ENCODE measurements at regions not wholly inside any gene's neighbourhood (a gene's known extent, or its start where the extent isn't known, plus 50 kb on each side); places are given as distances from the start of the nearest gene placed in this dataset.
"Not testable (repeated sequence)": the region's sequence is repeated elsewhere in the genome, so short reads cannot be mapped to it uniquely, and the experiment has no call there.

DNA sequence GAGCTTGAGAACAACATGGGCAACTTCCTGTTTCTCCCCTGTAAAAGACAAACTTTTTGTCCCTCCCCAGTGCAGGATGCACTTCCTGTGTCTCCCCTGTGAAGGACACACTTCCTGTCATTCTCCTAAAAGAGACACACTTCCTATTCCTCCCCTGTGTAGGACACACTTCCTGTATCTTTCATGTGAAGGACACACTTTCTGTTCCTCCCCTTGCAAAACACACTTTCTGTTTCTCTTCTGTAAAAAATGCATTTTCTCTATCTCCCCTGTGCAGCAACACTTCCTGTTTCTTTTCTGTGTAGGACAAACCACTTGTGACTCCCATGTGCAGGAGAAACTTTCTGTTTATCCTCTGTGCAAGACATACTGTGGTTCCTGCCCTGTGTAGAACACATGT lies 488.6 kb upstream of the USP9Y start:
- DNase-seq, result no peak

DNA sequence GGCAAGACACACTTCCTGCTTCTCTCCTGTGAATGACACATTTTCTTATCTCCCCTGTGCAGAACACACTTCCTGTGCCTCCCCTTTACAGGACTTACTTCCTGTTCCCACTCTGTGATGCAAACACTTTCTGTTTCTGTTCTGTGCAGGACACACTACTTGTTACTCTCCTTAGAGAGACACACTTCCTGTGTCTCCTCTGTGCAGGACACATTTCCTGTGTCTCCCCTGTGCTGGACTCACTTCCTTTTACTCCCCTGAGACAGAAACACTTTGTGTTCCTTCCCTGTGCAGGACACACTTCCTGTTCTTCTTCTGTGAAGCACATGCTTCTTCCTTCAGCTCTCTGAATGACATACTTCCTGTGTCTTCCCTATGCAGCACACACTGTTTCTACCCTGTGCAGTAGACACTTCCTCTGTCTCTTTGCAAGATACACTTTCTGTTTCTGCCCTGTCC lies 485.4 kb upstream of the USP9Y start:
- no peak for DNase-seq

DNA sequence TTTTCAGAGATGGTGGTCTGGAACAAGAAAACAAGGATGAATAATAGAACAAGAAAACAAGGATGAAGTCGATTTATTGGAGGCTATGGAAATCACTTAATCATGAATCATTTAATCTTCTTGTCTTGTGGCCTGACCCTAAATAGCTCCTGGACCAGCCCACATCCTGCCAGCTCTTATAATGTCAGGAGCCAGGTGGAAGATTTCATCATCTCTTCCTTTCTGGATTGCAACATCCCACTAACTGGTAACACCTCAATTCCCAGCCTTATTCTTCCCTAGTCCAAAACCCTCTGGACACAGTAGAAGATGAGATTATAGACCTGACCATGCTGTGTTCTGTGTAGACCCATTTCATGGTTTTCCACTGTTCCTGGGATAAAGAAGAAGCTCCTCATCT lies 470.1 kb upstream of the USP9Y start:
- no peak for DNase-seq

DNA sequence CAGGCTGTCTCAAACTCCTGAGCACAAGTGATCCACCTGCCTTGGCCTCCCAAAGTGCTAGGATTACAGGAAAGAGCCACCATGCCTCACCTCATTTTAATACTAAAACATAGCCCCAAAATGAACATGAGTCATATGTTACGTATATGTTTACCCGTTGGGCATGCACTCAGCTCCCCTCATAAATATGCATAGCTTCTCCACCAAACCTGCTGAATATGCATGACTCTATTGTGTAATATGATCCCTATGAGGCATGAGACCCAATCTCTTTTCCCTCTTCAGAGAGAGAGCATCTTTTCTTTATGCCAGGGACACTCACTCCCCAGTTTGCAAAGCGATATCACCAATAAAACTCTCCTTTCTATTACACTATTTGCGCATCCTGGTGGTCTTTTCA lies 464.6 kb upstream of the USP9Y start:
- DNase-seq, result no peak

DNA sequence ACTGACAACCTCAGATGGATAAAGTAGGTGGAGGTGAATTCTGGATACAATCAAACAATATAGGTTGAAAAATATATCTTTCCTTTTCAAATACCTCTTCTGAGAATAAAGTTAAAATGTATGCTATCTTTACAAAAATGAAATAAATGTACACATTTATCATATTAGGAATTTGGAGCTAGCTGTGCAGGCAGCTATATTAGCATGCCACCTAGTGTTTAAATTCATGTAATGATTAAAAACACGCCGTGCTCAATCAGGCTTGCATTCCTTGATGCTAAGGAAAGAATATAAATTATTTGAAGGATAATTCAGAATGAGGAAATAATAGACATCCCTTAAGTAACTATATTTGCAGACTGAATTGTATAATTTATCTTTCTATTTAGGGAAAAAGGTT lies 460.7 kb upstream of the USP9Y start:
- not testable (repeated sequence) for DNase-seq

DNA sequence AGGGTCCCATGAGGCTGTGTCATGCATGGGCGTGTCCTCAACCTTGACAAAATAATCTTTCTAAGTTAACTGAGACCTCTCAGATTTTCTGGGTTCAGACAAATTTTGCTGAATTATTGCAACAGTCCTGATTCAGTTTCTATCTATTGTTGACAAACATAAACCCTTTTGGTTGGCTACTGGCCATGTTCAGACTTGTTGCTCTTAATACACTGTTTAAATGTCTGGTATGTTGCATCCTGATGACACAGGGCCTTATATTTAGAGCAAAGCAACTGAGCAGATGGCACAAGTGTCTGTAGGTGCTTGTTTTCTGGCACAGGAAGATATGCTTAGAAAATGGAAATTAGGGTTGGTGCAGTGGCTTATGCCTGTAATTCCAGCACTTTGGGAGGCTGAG lies 456.9 kb upstream of the USP9Y start:
- no peak for DNase-seq

DNA sequence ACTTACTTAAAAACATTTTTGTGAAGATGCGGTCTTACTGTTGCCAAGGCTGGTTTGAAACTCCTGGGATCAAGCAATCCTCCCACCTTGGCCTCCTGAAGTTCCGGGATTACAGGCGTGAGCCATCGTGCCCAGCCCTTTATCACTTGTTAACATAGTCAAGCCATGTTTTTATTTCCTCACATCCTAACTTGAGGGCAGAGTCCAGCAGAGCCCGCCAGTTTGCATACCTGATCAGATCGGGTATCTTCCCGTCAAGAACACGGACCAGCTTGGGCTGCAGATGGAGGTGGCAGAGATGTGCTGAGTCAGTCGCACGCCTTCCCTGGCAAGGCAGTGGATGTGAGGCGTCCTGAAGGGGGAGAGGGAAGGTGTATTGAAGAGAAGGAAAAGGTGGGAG lies 447.3 kb upstream of the USP9Y start:
- DNase-seq, result no peak

DNA sequence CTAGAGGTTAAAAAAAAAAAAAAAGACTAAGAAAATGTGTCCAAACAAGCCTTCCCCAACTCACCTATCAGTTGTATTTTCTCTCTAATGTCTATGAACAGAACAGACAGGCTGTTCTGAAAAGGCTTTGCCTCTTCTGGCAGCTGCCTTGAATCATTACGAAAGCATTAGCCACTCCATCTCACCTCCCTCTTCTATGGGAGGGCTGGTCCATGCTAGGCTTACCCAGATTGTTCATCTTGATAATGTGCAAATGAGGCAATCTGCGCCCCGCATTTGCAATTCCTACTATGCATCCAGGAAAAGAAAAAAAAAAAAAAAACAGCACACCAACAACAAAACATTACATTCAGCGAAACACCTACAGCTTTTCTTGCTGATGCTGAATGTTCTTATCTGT lies 429.9 kb upstream of the USP9Y start:
- DNase-seq, result no peak

DNA sequence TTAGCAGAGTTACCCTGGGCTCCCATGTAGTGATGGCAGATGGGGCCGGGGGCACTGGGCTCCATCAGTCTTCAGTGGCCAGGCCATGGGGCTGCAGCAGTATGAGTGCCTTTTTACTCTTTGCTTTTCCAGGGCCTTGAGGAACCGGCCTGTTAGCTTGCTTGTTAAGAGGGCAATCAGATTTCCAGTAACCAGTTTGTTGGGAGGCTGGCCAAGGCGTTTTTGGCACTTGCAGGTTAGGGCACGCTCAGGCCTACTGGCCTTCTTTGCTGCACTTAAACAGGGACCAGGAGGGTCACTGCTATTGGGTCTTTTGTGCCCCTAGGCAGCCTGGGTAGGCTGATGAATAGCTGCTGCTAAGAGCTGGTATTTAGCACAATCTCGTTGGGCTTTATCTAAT lies 415.4 kb upstream of the USP9Y start:
- DNase-seq, result no peak

DNA sequence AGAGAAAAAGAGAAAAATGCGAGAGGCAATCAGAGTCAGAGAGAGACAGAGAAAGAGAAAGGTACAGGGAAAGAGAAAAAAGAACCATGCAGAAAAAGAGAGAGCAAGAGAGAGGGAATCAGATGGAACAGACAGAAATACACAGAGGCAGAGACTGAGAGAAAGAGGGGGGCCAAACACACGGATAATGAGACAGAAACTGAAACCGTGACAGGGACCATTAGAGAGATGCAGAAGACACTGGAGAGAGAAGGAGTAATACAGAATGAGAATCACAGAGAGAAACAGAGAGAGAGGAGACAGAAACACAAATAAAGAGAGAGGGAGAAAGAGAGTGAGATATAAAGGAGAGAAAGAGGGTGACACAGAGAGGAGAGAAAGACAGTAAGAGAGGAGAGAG lies 412.1 kb upstream of the USP9Y start:
- no peak for DNase-seq

DNA sequence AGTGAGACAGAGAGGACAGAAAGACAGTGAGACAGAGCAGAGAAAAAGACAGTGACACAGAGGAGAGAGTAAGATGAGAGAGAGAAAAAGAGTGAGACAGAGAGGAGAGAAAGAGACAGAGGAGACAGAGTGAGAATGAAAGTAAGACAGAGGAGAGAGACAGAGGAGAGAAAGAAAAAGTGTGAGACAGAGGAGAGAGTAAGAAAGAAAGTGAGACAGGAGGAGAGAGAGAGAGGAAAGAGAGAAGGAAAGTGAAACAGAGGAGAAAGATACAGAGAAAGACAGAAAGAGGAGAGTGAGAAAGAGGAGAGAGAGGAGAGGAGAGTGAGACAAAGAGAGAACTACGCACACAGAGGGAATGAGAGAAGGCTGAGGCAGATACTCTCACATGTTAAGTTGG lies 411.6 kb upstream of the USP9Y start:
- no peak for DNase-seq

DNA sequence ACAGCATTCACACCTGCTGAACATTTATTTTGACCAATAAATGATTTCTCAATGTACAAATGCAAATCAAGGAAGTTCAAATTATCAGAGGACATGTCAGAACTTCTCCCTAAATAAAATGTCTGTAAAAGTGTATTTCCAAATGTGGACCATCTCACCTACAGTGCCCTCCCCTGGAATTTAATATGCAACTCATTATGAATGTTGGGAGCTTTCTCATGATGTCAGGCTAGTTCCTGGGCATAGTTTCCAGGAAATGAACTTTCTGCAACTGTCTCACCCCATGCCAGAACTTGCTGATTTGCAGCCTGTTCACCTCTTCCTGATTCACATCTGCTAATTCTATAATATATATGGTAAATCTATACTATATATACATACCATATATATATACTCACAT lies 408.5 kb upstream of the USP9Y start:
- no peak for DNase-seq

DNA sequence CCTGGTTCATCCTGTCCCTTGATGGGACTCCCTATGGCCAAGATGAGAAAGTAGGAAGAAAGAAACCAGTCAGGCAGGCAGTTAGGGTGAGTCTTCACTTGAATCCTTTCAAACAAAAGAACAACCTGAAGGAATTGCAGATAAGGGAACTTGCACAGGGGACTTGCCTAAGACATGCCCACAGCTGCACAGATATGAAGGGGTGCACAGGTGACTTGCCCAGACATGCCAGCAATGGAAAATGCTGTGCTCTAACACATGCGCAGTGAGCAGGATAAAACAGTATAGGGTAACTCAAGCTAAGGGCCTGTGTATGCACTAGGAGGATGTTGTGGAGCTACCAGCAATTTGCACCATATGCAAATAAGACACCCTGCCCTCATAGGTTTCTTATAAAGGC lies 404.6 kb upstream of the USP9Y start:
- DNase-seq, result no peak

DNA sequence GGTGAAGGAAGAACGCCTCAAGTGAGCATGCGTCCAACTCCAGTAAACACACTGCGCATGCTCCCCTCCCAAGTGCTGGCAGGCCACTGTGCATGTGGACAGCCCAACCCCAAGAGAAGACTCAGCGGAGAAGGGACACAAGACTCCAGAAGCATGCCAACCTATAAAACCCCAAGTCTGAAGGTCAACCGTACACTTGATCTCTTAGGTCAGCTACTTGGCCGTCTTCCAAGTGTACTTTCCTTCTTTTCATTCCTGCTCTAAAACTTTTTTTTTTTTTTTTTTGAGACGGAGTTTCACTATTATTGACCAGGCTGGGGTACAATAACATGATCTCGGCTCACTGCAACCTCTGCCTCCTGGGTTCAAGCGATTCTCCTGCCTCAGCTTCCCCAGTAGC lies 401.2 kb upstream of the USP9Y start:
- not testable (repeated sequence) for DNase-seq

DNA sequence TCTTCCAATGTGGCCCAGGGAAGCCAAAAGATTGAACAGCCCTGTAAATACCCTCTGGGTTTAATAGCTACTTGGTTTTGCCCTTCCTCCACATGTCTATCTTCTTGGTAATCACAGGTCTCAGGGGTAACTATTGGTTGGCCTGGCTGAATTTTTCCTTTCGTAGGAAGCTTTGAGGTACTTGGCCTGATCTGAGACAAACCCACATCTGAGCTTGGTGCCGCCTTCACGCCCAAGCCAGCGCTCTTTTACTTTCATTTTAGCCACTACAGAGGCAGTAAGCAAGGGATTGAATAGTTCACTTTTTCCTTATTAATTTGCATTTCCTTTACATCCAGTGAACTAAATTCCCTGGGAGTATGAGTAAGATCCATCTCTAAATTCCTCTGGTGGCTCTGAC lies 397.6 kb upstream of the USP9Y start:
- DNase-seq, result no peak

DNA sequence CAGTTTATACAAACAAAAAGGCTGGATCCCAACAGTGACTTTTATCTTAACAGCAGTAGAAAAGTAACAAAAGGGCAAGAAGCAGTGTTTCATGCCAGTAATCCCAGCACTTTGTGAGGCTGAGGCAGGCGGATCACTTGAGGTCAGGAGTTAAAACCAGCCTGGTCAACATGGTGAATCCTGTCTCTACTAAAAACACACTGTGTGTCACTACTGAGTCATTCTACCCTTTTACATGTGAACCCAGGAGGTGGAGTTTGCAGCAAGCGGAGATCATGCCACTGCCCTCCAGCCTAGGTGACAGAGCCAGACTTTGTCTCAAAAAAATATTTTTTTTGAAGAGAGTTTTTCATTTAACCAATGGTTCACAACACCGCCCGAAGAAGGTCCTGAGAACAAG lies 395.6 kb upstream of the USP9Y start:
- DNase-seq, result no peak

DNA sequence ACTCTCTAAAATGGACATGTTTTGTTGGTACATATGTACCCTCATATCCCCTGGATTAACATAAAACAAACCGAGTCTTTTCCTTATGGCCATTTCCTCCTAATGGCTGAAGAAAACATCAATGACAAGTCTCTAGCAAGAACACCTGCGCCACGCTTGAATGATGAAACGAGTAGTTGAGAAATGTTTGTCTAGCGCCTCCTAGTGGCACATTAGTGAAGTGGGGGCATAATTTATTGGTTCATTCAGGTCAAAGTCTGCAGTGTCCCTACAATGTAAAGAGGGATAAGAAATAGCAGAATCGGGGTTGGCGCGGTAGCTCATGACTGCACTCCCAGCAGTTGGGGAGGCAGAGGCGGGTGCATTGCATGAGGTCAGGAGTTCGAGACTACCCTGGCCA lies 391.8 kb upstream of the USP9Y start:
- DNase-seq, result no peak

DNA sequence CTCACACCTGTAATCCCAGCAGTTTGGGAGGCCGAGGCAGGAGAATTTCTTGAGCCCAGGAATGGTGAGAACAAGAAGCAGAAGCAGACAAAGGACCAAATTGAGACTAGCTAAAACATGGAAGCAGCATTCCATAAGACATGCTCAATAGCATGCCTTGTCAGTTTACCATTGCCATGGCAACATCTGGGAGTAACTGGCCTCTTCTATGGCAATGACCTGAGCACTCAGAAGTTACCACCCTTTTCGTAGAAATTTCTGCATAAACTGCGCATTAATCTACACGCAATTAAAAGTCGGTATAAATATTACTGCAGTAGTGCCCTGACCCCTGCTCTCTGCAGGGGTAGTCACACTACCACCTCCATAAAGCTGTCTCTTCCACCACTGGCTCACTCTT lies 390.2 kb upstream of the USP9Y start:
- DNase-seq, result no peak

DNA sequence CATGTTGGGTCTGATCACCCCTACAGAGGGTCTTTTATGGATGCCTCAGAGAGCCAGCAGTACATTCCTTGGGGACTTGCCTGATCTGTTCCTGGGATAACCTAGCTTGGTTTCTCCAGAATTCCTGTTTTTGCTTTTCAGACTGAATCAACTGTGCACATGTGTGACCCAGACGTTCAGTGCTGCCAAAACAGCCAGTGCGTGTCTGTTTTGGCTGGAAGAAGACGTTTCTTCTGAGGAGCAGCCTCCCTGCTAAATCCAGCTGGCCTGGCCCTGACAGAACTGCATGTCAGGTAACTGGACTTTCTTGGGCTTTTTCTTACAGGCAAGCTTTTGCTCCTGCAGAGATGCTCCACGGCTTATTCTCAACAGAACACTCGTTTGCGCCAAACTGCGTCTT lies 373.3 kb upstream of the USP9Y start:
- no peak for DNase-seq

DNA sequence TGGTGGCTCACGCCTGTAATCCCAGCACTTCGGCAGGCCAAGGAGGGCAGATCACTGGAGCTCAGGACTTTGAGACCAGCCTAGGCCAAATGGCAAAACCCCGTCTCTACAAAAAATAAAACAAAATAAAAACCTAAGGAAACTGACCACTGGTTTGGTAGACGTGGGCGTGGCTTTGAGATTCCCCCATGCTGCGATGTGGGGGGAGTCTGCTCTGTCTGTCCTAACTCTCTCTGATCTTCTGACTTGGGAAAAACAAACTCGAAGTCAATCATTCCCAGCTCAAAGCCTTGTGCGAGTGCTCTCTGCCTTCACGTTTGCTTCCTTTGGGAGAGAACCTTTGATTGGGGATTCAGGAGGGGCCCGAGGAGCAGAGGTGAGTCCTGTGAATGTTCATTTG lies 369.1 kb upstream of the USP9Y start:
- not testable (repeated sequence) for DNase-seq

DNA sequence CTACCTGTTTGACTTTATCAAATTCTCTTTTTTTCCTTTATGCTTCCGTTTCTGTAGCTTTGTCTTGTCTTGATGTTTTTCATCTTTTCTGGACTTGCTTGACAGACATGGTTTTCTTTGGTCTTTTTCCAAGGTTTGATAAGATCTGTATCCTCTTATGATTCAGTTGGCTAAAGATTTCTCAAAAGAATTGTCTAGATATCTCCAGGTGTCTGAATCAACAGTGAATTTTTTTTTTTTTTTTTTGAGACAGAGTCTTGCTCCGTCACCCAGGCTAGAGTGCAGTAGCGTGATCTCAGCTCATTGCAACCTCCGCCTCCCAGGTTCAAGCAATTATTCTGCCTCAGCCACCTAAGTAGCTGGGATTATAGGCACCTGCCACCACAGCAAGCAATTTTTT lies 357.8 kb upstream of the USP9Y start:
- no peak for DNase-seq

DNA sequence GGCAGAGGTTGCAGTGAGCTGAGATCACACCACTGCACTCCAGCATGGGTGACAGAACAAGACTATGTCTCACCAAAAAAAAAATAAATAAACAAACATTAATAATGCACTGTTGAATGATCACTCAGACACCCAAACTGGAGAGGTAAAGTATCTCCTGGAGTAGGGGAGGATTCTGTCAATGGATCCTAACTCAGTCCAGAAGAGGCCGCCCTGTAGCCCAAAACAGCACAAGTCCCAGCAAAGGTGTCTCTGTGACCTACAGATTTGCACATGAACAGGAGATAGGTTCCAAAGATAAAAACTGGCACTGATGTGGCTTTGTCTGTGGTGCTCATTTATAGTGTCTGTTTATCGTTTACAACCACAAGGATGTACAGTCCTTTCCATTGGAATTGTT lies 352.9 kb upstream of the USP9Y start:
- DNase-seq, result no peak

DNA sequence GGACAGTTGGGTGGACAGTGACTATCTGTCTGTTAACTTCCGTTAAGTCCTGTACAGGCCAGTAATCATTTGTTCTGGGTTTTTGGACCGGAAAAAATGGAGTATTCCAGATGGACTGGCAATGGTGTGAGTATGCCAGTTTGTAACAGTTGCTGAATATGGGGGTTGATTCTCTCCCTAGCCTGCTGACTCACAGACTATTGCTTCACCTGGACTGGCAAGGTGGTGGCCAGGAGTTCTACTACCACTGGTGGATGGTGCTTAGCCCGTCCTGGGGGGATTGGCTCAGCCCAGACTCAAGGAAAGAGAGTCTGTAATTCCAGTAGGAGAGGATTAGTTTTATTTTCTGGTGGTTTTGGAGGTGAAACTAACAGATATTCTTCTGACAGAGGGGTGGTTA lies 343.8 kb upstream of the USP9Y start:
- DNase-seq, result no peak

DNA sequence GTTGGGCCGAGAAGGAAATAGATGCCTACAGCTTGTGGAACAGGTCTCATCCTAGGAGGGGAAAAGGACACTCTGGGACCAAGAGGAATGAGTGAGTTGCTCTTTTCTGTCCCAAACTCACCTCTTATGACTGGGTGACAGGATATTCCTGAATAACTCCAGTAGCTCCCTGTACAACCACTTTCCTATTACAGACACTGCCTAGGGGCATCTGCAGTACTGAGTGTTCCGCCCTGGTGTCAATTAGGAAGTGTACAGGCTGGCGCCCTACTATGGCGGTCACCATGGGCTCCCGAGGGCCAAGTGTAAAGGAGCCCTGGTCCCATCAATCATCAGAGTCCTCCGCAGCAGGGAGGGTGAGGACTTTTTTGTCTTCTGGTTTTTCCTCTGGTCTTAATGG lies 343.4 kb upstream of the USP9Y start:
- no peak for DNase-seq

DNA sequence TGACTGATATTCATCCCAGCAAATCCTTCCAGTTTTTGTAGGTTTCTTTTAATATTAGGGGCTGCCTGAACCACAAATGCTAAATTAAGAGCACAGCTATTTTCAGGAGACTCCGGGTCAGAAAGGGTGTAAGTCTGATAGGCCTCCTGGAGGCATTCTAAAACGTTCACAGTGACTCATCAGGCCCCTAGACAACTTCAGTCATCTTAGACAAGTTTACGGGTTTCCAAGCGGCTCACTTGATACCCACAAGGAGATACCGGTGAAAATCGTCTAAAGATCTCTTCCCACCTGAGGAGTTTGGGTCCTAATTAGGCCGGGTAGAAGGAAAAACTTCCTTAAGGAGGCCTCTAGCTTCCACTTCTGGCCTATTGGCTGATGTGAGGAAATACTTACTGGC lies 342.7 kb upstream of the USP9Y start:
- no peak for DNase-seq

DNA sequence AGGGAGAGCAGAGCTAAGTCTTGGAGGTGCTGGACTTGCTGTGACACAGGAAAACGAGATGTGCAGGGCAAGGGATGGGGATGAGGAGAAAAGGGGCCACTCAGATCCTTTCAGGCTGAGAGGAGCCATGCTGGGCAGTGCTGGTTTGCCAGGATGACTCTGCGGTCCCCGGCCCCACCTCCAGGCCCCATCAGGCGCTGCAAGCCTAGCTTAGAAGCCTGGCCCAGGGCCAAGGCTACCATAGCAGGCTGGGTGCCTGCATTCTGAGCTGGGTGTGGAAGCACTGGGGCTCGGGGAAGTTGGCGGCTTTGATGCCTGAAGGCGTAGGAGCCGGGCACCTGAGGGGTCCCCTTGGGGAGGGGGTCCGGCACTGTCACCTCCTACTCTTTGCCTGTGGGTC lies 341.2 kb upstream of the USP9Y start:
- no peak for DNase-seq

All from NCI-H446 treated with DMSO at 0.1 percent for 48 hours (cell line).